ENCODE measurements at regions not wholly inside any gene's neighbourhood (a gene's known extent, or its start where the extent isn't known, plus 50 kb on each side); places are given as distances from the start of the nearest gene placed in this dataset.
"Not testable (repeated sequence)": the region's sequence is repeated elsewhere in the genome, so short reads cannot be mapped to it uniquely, and the experiment has no call there.

- DNase-seq (ENCODE audit: low spot score): no peak
- no peaks in the 10 kb centered on the region for H3K9me3 Mint-ChIP-seq
These were observed 75.7 kb upstream of the PRR23C start for GRCh38 chr3:139120086-139121056.

GRCh38 chr3:139121513-139122220, 77.0 kb upstream of the PRR23C start:
- no peaks in the 10 kb centered on the region for H3K36me3 Mint-ChIP-seq
- H3K4me1 Mint-ChIP-seq (ENCODE audit: low read depth in 2 of 2): peaks cover 11 to 20% of the 10 kb centered on the region in 2 donors
- peak overlapping the region in 1 of 2 donors; percentile 13 for H3K27ac Mint-ChIP-seq
- H3K27me3 Mint-ChIP-seq: no peaks in the 10 kb centered on the region
- DNase-seq (ENCODE audit: low spot score) (no peak), ATAC-seq (no peak)
- no peaks in the 10 kb centered on the region for H3K9me3 Mint-ChIP-seq
- no peak overlapping the region for H3K4me3 Mint-ChIP-seq

More at GRCh38 chr3:139120086-139121056, 75.7 kb upstream of the PRR23C start:
- Mint-ChIP-seq H3K4me1 (ENCODE audit: low read depth in 2 of 2) (peaks cover 11 to 20% of the 10 kb centered on the region in 2 donors), H3K4me3 (no peak overlapping the region), H3K36me3 (no peaks in the 10 kb centered on the region), H3K27ac (peak overlapping the region in 1 of 2 donors; percentile 13), H3K27me3 (no peaks in the 10 kb centered on the region)
- peak; percentile 57 to 69 for ATAC-seq

GRCh38 chr3:139122221-139122581, 77.5 kb upstream of the PRR23C start:
- Mint-ChIP-seq H3K27me3 (no peaks in the 10 kb centered on the region), H3K4me3 (no peak overlapping the region), H3K9me3 (no peaks in the 10 kb centered on the region), H3K4me1 (ENCODE audit: low read depth in 2 of 2) (peaks cover 11 to 20% of the 10 kb centered on the region in 2 donors), H3K27ac (no peak overlapping the region), H3K36me3 (no peaks in the 10 kb centered on the region)
- DNase-seq (ENCODE audit: low spot score) (no peak), ATAC-seq (no peak)

- no peak overlapping the region for H3K4me3 Mint-ChIP-seq
- ATAC-seq: no peak
- H3K27ac Mint-ChIP-seq: no peak overlapping the region
- no peaks in the 10 kb centered on the region for H3K27me3 Mint-ChIP-seq
- no peaks in the 10 kb centered on the region for H3K9me3 Mint-ChIP-seq
- no peaks in the 10 kb centered on the region for H3K36me3 Mint-ChIP-seq
- peaks cover 11 to 20% of the 10 kb centered on the region in 2 donors for H3K4me1 Mint-ChIP-seq (ENCODE audit: low read depth in 2 of 2)
- DNase-seq (ENCODE audit: low spot score): no peak
These were observed 77.9 kb upstream of the PRR23C start for GRCh38 chr3:139122612-139123011.

- no peak for DNase-seq (ENCODE audit: low spot score)
- no peak for ATAC-seq
- no peaks in the 10 kb centered on the region for H3K36me3 Mint-ChIP-seq
- H3K4me3 Mint-ChIP-seq: no peak overlapping the region
- no peaks in the 10 kb centered on the region for H3K9me3 Mint-ChIP-seq
- H3K4me1 Mint-ChIP-seq (ENCODE audit: low read depth in 2 of 2): peaks cover 11 to 20% of the 10 kb centered on the region in 2 donors
- no peak overlapping the region for H3K27ac Mint-ChIP-seq
- H3K27me3 Mint-ChIP-seq: no peaks in the 10 kb centered on the region
These were observed 78.8 kb upstream of the PRR23C start for GRCh38 chr3:139123377-139124095.

- H3K4me3 Mint-ChIP-seq: no peak overlapping the region
- no peak for DNase-seq (ENCODE audit: low spot score)
- H3K27me3 Mint-ChIP-seq: no peaks in the 10 kb centered on the region
These were observed 79.5 kb upstream of the PRR23C start for GRCh38 chr3:139124197-139124596.

GRCh38 chr3:139127101-139127500, 82.4 kb upstream of the PRR23C start:
- DNase-seq (ENCODE audit: low spot score) (no peak), ATAC-seq (no peak)
- Mint-ChIP-seq H3K36me3 (no peaks in the 10 kb centered on the region), H3K4me3 (no peak overlapping the region), H3K27ac (no peak overlapping the region), H3K27me3 (peaks cover 0 to 4% of the 10 kb centered on the region in 2 donors), H3K9me3 (no peaks in the 10 kb centered on the region), H3K4me1 (ENCODE audit: low read depth in 2 of 2) (peaks cover 0 to 5% of the 10 kb centered on the region in 2 donors)

More at GRCh38 chr3:139124197-139124596, 79.5 kb upstream of the PRR23C start:
- no peak for ATAC-seq
- no peaks in the 10 kb centered on the region for H3K36me3 Mint-ChIP-seq
- H3K9me3 Mint-ChIP-seq: no peaks in the 10 kb centered on the region
- H3K4me1 Mint-ChIP-seq (ENCODE audit: low read depth in 2 of 2): peaks cover 11 to 20% of the 10 kb centered on the region in 2 donors
- H3K27ac Mint-ChIP-seq: no peak overlapping the region

GRCh38 chr3:139127629-139128028, 82.9 kb upstream of the PRR23C start:
- not testable (repeated sequence) for H3K9me3 Mint-ChIP-seq; DNase-seq (ENCODE audit: low spot score); ATAC-seq; H3K4me3 Mint-ChIP-seq; H3K27ac Mint-ChIP-seq; H3K27me3 Mint-ChIP-seq; H3K4me1 Mint-ChIP-seq (ENCODE audit: low read depth in 2 of 2); H3K36me3 Mint-ChIP-seq

- Mint-ChIP-seq H3K36me3 (no peaks in the 10 kb centered on the region), H3K9me3 (no peaks in the 10 kb centered on the region), H3K4me1 (ENCODE audit: low read depth in 2 of 2) (no peaks in the 10 kb centered on the region), H3K4me3 (no peak overlapping the region), H3K27me3 (peaks cover 0 to 4% of the 10 kb centered on the region in 2 donors), H3K27ac (no peak overlapping the region)
- no peak for DNase-seq (ENCODE audit: low spot score)
- no peak for ATAC-seq
These were observed 84.1 kb upstream of the PRR23C start for GRCh38 chr3:139128803-139129202.

- Mint-ChIP-seq H3K9me3 (no peaks in the 10 kb centered on the region), H3K27me3 (peaks cover 0 to 4% of the 10 kb centered on the region in 2 donors), H3K4me3 (no peak overlapping the region), H3K4me1 (ENCODE audit: low read depth in 2 of 2) (no peaks in the 10 kb centered on the region), H3K27ac (no peak overlapping the region), H3K36me3 (no peaks in the 10 kb centered on the region)
- ATAC-seq (no peak), DNase-seq (ENCODE audit: low spot score) (no peak)
These were observed 85.2 kb upstream of the PRR23C start for GRCh38 chr3:139129892-139130291.

GRCh38 chr3:139130390-139131140, 85.9 kb upstream of the PRR23C start:
- DNase-seq (ENCODE audit: low spot score): no peak
- no peaks in the 10 kb centered on the region for H3K36me3 Mint-ChIP-seq
- peak in 1 of 2 donors; percentile 18 for ATAC-seq
- H3K27me3 Mint-ChIP-seq: peaks cover 0 to 4% of the 10 kb centered on the region in 2 donors
- no peaks in the 10 kb centered on the region for H3K4me1 Mint-ChIP-seq (ENCODE audit: low read depth in 2 of 2)
- H3K27ac Mint-ChIP-seq: no peak overlapping the region
- no peaks in the 10 kb centered on the region for H3K9me3 Mint-ChIP-seq
- H3K4me3 Mint-ChIP-seq: no peak overlapping the region

GRCh38 chr3:139131951-139132350, 87.3 kb upstream of the PRR23C start:
- Mint-ChIP-seq H3K4me3 (no peak overlapping the region), H3K27me3 (peaks cover 0 to 4% of the 10 kb centered on the region in 2 donors), H3K4me1 (ENCODE audit: low read depth in 2 of 2) (no peaks in the 10 kb centered on the region), H3K27ac (no peak overlapping the region), H3K9me3 (no peaks in the 10 kb centered on the region), H3K36me3 (no peaks in the 10 kb centered on the region)
- ATAC-seq (no peak), DNase-seq (ENCODE audit: low spot score) (no peak)

GRCh38 chr3:139132976-139133375, 88.3 kb upstream of the PRR23C start:
- Mint-ChIP-seq H3K4me1 (ENCODE audit: low read depth in 2 of 2) (no peaks in the 10 kb centered on the region), H3K4me3 (no peak overlapping the region)

More at GRCh38 chr3:139132976-139133375, 88.3 kb upstream of the PRR23C start:
- no peak for DNase-seq (ENCODE audit: low spot score)
- Mint-ChIP-seq H3K36me3 (no peaks in the 10 kb centered on the region), H3K9me3 (no peaks in the 10 kb centered on the region), H3K27me3 (peaks cover 4 to 5% of the 10 kb centered on the region in 2 donors), H3K27ac (no peak overlapping the region)
- no peak for ATAC-seq
